Sigmoid colon (tissue), 4 donors: ENCODE measurements at regions not wholly inside any gene's neighbourhood (a gene's known extent, or its start where the extent isn't known, plus 50 kb on each side); places are given as distances from the start of the nearest gene placed in this dataset.

Experiments
- EP300 ChIP-seq, 4 donors: sonication (generic); formaldehyde crosslinking; IDR thresholded peaks; one replicate each; pipeline ENCODE4 v1.6.1; 2017; ENCODE audit warnings: antibody characterized with exemption in 4 of 4
- POLR2A ChIP-seq, 2 donors: fragments of 450-650 bp; IDR thresholded peaks; one replicate each; pipeline ENCODE4 v1.6.1; 2016; ENCODE audit warnings: antibody characterized with exemption in 2 of 2, mild to moderate bottlenecking in 2 of 2, moderate library complexity in 2 of 2
- TF ChIP-seq, protein P1 (sequence below), 4 experiments: fragments of 450-650 bp in 3 of 4; fragments of 200-600 bp in 1 of 4; IDR thresholded peaks; one replicate each; pipeline ENCODE4 v1.5.1; 2016 to 2019; ENCODE audit warnings: antibody characterized with exemption in 4 of 4, mild to moderate bottlenecking in 3 of 4, moderate library complexity in 2 of 4

- TF ChIP-seq EP300 (IDR thresholded peaks at IDR 0.05) (no peak), POLR2A (IDR thresholded peaks at IDR 0.05) (no peak)
- TF ChIP-seq, protein P1, sequence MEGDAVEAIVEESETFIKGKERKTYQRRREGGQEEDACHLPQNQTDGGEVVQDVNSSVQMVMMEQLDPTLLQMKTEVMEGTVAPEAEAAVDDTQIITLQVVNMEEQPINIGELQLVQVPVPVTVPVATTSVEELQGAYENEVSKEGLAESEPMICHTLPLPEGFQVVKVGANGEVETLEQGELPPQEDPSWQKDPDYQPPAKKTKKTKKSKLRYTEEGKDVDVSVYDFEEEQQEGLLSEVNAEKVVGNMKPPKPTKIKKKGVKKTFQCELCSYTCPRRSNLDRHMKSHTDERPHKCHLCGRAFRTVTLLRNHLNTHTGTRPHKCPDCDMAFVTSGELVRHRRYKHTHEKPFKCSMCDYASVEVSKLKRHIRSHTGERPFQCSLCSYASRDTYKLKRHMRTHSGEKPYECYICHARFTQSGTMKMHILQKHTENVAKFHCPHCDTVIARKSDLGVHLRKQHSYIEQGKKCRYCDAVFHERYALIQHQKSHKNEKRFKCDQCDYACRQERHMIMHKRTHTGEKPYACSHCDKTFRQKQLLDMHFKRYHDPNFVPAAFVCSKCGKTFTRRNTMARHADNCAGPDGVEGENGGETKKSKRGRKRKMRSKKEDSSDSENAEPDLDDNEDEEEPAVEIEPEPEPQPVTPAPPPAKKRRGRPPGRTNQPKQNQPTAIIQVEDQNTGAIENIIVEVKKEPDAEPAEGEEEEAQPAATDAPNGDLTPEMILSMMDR (IDR thresholded peaks at IDR 0.05): no peak
These were observed 1629.0 kb downstream of the ARAP2 start for GRCh38 chr4:34615315-34615714.
